ENCODE measurements at regions not wholly inside any gene's neighbourhood (a gene's known extent, or its start where the extent isn't known, plus 50 kb on each side); places are given as distances from the start of the nearest gene placed in this dataset.

GRCh38 chr13:37934339-37935191 lies 65.0 kb upstream of the TRPC4 start:
- DNase-seq (ENCODE audit: insufficient read length, low spot score) (no peak), FAIRE-seq (no peak)
- no peak for TF ChIP-seq PAX5 (IDR thresholded peaks at IDR 0.05; ENCODE audit: insufficient read depth, low read length, severe bottlenecking)

GRCh38 chr13:37929308-37929707 lies 59.7 kb upstream of the TRPC4 start:
- DNase-seq (ENCODE audit: insufficient read length, low spot score) = no peak
- FAIRE-seq = no peak
- no peak for TF ChIP-seq SPI1 (IDR thresholded peaks at IDR 0.05; ENCODE audit: low read depth, low read length)
- no peak for TF ChIP-seq POLR2AphosphoS5 (IDR thresholded peaks at IDR 0.05; ENCODE audit: low read depth, low read length)
- no peak for TF ChIP-seq POLR2A (IDR thresholded peaks at IDR 0.05; ENCODE audit: low read depth, low read length)
- no peak for TF ChIP-seq PAX5 (IDR thresholded peaks at IDR 0.05; ENCODE audit: insufficient read depth, low read length, severe bottlenecking)
- TF ChIP-seq TAF1 (IDR thresholded peaks at IDR 0.05; ENCODE audit: low read depth, low read length) = no peak
- TF ChIP-seq POU2F2 (IDR thresholded peaks at IDR 0.05; ENCODE audit: low read depth, low read length) = no peak

GRCh38 chr13:37927561-37927960 lies 58.0 kb upstream of the TRPC4 start:
- no peak for FAIRE-seq
- DNase-seq (ENCODE audit: insufficient read length, low spot score) = no peak

GRCh38 chr13:37925878-37926473 lies 56.4 kb upstream of the TRPC4 start:
- TF ChIP-seq PAX5 (IDR thresholded peaks at IDR 0.05; ENCODE audit: insufficient read depth, low read length, severe bottlenecking) = no peak
- no peak for TF ChIP-seq POLR2AphosphoS5 (IDR thresholded peaks at IDR 0.05; ENCODE audit: low read depth, low read length)
- TF ChIP-seq SPI1 (IDR thresholded peaks at IDR 0.05; ENCODE audit: low read depth, low read length) = no peak
- no peak for TF ChIP-seq TAF1 (IDR thresholded peaks at IDR 0.05; ENCODE audit: low read depth, low read length)
- no peak for TF ChIP-seq POLR2A (IDR thresholded peaks at IDR 0.05; ENCODE audit: low read depth, low read length)
- no peak for TF ChIP-seq POU2F2 (IDR thresholded peaks at IDR 0.05; ENCODE audit: low read depth, low read length)
- FAIRE-seq (no peak), DNase-seq (ENCODE audit: insufficient read length, low spot score) (no peak)

More at GRCh38 chr13:37927561-37927960, 58.0 kb upstream of the TRPC4 start:
- TF ChIP-seq POU2F2 (IDR thresholded peaks at IDR 0.05; ENCODE audit: low read depth, low read length) = no peak

- no peak for TF ChIP-seq POU2F2 (IDR thresholded peaks at IDR 0.05; ENCODE audit: low read depth, low read length)
- no peak for TF ChIP-seq POLR2A (IDR thresholded peaks at IDR 0.05; ENCODE audit: low read depth, low read length)
- no peak for TF ChIP-seq POLR2AphosphoS5 (IDR thresholded peaks at IDR 0.05; ENCODE audit: low read depth, low read length)
- TF ChIP-seq PAX5 (IDR thresholded peaks at IDR 0.05; ENCODE audit: insufficient read depth, low read length, severe bottlenecking) = no peak
- no peak for TF ChIP-seq TAF1 (IDR thresholded peaks at IDR 0.05; ENCODE audit: low read depth, low read length)
- no peak for TF ChIP-seq SPI1 (IDR thresholded peaks at IDR 0.05; ENCODE audit: low read depth, low read length)
- DNase-seq (ENCODE audit: insufficient read length, low spot score) (no peak), FAIRE-seq (no peak)
Observed at GRCh38 chr13:37923236-37923635, 53.7 kb upstream of the TRPC4 start.

- FAIRE-seq = no peak
- no peak for DNase-seq (ENCODE audit: insufficient read length, low spot score)
- TF ChIP-seq POU2F2 (IDR thresholded peaks at IDR 0.05; ENCODE audit: low read depth, low read length) (no peak), TAF1 (IDR thresholded peaks at IDR 0.05; ENCODE audit: low read depth, low read length) (no peak), POLR2A (IDR thresholded peaks at IDR 0.05; ENCODE audit: low read depth, low read length) (no peak), SPI1 (IDR thresholded peaks at IDR 0.05; ENCODE audit: low read depth, low read length) (no peak), POLR2AphosphoS5 (IDR thresholded peaks at IDR 0.05; ENCODE audit: low read depth, low read length) (no peak), PAX5 (IDR thresholded peaks at IDR 0.05; ENCODE audit: insufficient read depth, low read length, severe bottlenecking) (no peak)
Observed at GRCh38 chr13:37919329-37919880, 49.8 kb upstream of the TRPC4 start.
